SW480 (cell line): ENCODE measurements at regions not wholly inside any gene's neighbourhood (a gene's known extent, or its start where the extent isn't known, plus 50 kb on each side); places are given as distances from the start of the nearest gene placed in this dataset.

Experiments used
- DNase-seq: peaks from one replicate; pipeline ENCODE4 v3.0.0-alpha.2; 2016; ENCODE audit warnings: low spot score

DNA sequence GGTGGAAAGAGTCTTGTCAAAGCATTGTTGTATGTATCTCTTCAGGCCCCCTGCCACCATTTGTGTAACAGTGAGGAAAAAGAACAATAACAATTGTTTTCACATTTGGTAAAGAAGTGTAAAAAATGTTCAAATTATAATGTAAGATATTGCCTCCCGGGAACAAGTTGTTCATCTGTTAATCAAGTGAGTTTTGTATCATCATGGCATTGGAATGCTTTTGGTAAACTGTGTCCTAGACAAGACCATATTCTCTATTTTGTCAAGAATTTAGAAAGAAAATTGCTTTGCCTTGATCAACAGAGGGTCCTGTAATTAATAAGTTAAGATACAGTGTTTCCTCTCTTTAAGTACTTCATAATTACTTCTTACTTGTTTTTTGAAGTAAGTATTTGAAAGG is 692.0 kb upstream of the NR5A2 start:
- no peak for DNase-seq

DNA sequence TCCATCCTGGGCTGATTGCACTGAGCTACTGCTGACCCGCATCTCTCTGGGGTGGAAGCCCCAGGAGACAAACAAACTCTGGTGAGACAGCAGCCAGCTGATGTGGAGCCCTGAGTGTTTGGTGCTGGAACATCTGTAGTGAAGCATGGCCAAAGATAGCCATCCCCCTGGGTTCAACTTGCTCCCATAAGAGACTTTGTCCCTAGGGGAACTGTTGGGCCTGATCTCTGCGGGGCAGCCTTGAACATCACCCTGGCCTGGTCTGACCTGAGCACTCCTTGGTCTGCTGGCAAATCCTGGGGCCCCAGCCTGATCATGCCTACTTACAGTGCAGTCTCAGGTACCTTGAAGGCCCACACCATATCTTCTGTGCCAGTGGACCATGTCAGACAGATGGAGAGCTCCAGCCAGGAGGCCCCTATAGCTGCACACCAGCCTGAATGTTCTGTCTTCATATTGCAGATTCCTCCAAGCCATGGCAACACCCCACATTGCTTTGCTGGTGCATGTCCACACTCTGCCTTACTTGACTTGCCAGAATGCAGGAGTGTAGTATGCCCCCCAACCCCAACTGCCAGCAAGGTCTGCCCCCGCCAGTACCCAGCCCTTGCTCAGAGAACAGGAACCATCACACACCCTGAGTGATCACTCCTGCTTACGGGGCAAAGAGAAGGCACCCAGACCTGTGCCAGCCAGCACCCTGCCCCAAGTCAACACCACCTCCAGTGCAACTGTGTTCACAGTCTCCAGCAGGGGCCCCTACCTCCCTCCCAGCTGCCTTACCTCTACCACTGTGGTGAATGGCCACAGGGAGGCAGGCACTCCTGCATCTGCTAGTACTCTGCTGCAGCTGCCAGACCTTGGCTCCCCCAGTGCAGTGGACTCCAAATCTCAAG is 690.5 kb upstream of the NR5A2 start:
- DNase-seq = no peak

DNA sequence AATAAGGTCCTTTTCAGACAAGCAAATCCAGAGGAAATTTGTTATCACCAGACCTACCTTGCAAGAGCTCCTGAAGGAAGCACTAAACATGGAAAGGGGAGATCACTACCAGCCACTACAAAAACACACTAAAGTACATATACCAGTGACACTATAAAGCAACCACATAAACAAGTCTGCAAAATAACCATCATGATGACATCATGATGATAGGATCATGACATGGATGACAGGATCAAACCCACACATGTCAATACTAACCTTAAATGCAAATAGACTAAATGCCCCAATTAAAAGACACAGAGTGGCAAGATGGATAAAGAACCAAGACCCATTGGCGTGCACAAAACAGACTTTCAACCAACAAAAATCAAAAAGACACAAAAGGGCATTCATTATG is 688.8 kb upstream of the NR5A2 start:
- no peak for DNase-seq

DNA sequence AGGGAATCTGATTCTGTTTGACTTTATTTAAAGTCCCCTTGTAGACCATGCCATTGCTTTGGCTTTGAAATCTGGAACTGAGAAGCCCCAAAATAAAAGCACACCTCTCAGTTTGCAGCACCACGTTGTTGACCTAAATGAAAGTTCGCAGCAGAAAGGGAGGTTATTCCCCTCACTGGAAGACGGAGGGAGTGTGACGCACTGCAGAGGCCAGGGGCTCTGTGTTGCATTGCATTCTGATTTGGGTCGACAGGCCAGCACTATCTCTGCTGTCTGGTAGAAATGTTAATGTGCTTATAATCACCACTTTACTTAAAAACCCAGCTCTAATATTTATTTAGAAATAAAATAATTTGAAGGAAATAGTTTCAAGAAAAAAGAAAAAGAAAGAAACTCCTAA is 675.2 kb upstream of the NR5A2 start:
- no peak for DNase-seq

DNA sequence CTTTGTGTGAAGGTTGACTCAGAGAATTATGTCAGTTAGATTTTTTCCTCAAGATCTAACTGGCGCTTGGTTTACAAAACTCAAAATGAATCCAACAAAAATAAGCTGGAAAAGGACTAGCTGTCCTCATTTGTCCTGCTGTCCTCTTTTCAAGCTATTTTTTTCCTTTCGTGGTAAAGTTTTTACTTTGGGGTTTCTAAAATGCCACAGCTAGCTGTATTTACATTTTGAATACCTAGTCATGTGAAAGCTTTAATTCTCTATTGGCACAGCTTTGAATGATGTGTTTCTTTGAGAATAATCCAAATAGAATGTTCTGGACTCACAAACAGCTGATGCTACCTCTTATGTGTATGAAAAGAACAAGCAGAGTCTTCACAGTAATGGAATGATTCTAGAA is 673.6 kb upstream of the NR5A2 start:
- no peak for DNase-seq

DNA sequence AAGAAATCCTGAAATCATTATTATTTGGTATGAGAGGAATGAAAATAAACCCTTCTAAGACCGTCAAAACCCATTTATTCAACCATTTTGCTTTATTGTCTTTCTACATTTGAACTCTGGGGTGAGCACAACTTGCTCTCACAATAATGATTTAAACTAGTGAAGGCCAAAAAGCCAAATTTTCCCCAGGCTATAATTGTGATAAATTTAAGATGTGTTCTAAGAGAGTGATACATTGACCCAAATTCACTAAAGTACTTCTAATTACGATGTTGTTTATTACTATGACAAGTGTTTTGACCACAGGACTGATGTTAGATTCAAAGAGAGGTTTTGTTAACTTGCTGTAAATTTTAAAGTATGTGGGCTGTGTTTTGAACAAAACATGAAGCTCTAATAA is 670.9 kb upstream of the NR5A2 start:
- no peak for DNase-seq

DNA sequence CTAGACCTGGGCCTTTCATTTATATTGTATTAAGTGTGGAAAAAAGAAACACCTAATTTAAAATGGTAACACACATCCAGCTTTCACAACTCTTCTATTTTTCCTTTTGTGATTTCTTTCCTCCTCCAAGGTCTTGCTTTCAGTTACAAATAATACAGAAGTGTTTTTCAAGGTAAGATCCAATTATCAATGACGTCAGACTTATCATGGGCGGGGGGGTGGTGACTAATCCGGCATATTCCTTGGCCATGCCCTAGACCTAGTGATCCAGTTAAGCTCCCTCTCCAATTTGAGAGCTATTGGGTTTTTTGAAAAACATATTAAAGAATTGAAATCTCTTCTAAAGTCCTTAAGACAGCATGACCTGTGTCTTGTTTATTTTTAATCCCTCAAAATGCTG is 669.9 kb upstream of the NR5A2 start:
- no peak for DNase-seq

DNA sequence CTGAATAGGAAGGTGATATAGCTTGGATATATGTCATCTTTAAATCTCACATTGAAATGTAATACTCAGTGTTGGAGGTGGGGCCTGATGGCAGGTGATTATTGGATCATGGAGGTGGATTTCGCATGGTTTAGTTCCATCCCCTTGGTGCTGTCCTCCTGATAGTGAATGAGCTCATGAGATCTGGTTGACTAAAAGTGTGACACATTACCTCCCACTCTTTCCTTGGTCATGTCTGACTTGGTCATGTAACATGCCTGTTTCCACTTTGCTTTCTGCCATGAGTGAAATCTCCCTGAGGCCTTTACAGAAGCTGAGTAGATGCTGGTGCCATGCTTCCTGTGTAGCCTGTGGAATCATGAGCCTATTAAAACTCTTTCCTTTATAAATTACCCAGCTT is 664.5 kb upstream of the NR5A2 start:
- DNase-seq = no peak

DNA sequence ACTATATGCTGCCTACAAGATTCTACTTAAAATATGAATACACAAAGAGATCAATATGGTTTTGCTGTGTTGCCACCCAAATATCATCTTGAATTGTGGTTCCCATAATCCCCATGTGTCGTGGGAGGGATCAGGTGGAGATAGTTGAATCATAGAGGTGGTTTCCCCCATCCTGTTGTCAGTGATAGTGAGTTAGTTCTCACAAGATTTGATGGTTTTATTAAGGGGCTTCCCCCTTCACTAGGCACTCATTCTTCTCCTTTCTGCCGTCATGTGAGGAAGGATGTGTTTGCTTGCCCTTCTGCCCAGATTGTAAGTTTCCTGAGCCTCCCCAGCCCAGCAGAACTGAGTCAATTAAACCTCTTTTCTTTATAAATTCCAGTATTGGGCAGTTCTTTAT is 654.4 kb upstream of the NR5A2 start:
- DNase-seq = no peak

DNA sequence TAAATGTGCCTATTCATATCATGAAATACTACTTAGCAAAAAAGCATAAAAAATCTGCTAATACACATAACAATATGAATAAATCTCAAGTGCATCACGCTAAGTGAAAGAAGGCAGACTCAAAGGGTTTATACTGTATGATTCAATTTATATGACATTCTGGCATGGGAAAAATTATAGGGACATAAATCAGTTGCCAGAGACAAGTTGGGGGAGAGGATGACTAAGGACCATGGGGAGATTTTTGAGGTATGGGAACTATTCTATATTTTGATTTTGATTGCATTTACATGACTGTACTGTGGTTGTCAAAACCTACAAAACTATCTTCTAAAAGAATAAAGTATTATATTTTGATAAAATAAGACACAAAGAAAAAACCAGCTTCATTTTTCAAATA is 650.3 kb upstream of the NR5A2 start:
- no peak for DNase-seq

DNA sequence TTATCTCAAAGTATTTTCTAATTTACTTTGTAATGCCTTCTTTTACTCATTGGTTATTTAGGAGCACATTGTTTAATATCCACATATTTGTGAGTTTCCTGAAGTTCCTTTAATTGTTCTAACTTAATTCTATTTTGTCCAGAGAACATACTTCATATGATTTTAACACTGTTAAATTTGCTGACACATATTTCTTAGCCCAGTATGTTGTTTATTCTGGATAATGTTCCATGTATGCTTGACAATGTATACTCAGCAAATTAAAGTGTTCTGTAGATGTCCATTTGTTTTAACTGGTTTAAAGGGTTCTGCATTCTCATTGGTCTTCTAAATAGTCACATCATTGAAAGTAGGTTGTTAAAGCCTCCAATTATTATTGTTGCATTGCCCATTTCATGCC is 643.7 kb upstream of the NR5A2 start:
- DNase-seq = no peak

DNA sequence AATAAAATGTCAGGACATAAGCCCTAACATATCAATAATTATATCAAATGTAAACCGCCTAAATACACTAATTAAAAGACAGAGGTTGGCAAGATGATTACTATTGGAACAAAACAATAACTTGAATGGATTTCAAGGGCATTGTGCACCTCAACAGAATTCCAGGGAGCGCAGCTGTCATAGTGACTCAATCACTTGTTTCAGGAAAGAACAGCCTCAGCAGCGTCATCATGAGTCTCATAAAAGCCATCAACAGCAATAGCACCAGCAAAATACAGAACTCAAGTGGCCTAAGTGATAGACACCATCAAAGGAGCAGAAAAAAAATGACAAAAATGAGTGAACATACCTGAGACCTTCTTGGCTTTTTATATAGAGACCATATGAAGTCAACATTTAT is 632.7 kb upstream of the NR5A2 start:
- DNase-seq = no peak

DNA sequence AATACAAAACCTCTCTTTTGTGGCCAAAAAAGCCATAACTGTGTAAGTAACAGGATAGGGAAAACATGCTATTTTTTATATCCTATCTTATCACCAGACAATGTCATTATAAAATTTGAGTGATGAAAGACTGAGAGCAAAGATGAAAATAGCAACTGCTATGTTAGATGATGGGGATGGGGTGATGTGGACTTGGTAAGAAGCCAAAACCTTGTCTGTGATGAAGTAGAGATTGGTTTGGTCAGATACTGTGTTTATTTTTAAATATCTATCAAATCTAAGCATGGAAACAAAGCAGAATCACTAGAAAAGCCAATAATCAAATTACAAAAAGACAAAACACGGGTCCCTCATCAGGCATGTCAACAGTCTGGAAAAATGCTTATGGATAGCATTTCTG is 631.1 kb upstream of the NR5A2 start:
- DNase-seq = no peak

DNA sequence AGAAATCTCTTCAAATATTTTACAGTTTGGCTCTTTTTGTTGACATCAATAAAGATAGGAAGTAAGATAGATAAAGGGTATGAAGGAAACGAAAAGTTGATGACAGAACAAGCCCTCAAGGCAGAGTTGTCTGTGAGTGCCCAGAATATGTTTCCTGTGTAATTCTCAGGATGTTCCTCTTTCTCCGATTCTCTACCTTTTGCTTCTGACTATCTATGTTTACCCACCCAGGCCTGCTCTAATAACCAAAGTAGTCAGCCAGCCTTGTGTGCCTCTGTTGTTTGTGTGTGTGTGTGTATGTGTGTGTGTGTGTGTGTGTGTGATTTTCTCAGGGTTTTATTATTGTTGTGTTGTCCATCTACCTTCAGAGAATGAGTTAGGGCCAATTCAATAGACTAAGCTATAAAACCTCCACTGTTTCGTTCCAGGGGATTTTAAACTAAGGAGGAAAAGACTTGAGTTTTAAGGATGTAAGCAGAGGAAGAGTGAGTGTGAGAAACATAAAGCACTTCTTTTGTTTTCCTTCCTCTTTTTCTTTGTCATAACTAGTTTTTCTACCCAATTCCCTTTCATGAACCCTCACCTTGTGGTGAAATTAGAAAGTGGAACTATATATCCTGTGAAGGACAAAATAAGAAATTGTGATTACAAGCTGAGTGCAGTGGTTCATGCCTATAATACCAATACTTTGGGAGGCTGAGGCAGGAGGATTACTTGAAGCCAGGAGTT is 627.4 kb upstream of the NR5A2 start:
- no peak for DNase-seq

DNA sequence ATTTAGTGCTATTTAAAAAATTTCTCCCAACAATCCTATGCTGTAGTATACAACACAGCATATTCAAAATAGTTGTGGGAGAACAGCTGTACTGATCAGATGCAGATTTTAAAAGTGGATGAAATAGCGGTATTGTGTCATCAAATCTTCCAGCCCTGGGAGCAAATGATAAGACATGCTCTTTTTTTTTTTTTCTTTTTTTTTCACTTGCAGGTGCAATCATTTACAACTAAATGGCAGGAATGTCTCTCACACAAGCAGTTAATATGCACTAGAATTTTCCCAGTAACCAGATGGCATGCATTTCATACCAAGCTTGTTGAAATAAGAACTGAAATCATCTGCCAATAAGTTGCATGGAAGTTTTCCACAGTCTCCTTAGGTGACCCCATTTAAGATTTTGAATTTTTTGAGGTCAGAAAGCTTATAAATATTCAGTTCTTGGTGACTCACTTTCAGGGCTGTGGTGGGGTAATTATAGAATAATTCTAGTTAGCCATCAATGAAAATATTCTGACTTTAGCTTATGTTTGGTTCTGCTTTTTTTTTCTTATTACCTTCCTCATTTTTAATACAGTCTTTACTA is 623.9 kb upstream of the NR5A2 start:
- DNase-seq = no peak

DNA sequence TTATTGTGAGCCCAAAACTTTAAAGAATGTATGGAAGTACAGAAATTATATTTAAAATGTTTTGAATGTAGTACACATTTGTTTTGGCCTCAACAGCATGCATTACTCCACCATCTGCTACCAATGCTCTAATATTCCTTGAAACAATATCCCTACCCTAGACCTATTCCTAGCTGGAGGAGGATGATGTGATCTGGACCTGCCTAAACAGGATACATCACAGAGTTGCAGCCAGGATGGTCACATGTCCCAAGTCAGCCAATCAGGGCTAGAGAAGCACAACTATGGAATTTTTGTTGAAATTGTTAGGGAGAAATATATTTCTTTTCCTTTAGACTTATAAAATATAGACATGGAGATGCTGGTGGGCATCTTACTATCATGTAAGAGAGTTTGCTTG is 623.3 kb upstream of the NR5A2 start:
- no peak for DNase-seq

DNA sequence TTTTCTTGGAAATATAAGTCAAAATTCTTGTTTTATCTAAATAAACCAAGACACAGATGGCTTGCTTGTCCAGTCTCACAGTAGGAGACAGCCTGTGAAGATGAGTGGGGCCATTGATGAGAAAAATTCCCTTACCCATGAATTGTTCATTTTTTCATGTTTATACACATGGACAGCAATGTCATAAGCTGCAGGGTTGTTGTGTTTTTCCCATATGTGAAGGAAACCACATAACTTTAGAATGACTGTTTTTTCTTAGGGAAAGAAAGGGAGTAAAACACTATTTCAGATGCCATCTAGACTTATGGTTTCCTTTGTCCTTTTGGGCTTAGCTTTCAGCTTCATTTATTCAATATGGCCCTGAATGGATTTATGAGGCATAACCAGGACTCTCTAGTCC is 622.5 kb upstream of the NR5A2 start:
- DNase-seq = no peak

DNA sequence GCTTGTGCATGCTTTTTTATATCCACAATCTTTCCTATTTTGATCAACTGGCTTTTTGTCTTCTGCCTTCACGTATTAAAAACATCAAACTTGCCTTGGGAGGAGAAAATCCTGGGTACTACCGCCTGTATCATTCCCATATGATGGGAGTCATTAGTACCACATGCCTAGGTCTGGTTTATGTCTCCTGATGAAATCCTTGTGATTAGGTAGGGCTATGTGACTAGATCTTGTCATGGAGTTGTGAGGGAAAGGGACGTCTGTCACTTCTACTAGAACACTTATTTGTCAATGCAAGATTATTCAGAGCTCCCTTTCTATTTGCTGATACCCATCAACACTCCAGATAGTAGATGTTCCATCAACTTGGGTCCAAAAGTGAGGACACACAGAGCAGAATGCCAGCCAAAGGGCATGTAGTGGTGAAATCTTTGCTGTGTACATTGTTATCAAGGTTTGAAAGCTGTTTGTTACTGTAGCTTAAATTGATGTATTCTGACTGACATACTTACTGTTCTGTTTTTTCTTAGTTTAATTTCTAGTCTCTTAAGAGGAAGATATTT is 621.8 kb upstream of the NR5A2 start:
- DNase-seq = no peak

DNA sequence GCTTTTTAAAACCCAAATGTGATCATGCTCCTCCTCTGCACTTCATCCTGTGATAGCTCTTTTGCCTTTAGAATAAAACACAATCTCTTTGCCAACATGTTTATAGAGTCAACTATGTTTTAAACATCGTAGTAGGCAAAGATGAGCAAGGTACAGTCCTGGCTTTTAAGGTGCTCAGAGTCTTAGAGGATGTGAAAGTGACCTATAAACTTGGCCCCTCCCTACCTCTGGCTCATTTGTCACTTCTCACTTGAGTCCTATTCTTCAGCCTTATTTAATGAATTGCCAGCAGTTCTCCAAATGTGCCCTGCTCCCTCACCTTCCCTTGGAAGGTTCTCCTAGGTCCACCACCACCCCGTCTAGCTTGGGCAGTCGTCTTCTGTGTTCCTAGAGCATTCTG is 617.0 kb upstream of the NR5A2 start:
- DNase-seq = no peak

DNA sequence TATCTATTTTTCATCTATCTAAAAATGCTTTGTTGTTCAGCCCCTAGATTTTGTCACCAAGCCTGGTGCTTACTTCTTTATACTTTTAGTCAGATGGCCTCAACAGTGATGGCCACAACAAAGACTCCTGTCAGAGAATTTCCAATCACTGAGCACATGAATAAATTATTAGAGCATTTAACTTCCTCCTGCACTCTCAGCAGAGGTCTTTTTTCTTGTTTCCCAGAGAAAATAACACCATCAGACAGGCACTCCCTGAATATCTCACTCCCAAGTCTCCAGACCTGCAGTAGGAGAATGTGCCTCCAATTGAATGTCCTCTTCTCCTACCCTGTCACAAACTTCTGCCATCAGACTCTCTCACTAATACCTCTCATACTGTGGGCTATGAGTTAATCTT is 616.0 kb upstream of the NR5A2 start:
- no peak for DNase-seq

DNA sequence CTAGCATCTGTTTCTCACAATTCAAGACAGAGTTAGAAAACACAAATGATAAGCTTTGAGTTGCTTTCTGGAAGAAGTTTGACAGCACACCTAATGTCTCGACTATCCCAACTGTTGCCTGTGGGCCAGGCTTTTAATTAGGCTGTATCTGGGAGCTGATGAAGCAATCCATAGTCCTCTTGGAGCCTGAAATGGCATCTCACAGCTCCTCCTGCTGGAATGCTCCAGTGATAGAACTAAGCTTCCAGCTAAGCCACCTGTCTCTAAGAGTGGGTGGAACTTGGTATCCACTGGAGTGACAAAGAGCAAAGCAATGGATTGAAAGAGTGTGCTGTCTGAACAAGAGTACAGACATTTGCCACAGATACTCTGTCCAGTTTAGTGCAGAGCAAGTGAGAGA is 605.3 kb upstream of the NR5A2 start:
- DNase-seq = peak; percentile 11

DNA sequence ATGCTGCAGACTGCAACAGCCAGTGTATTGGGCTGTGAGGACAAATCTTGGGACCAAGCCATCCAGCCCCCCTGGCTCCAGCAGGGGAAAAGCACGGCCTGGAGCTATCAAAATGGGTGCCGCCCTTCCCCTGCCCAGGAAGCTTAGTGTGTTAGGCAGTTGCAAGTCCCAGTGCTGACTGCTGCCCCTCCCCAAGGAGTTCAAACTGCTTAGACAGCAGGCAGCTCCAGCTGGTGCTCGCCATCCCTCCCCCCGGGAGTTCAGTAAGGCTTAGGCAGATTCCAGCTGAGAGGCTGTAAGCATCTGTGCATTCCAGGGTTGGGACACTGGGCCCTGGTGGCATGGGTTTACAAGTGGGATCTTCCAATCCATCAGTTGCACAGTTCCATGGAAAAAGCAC is 579.6 kb upstream of the NR5A2 start:
- DNase-seq = no peak

DNA sequence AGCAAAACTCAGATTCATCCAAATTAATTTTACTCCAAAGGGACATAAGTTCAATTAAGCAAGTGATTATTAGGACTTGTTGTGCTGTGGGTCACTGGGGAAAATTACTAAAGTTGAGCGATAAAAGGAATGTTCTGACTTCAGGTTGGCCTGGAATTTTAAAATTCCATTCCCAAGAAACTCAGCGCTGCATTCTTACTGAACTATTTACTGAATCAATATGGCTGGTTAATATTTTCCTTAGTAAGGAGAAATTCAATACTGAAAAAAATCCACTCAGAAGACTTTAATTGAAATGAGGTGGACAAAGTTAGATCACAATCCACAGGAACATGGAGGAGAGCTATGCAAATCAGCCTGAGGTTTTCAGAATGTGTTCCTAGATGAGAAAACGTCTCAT is 578.9 kb upstream of the NR5A2 start:
- DNase-seq = no peak
